Panc1 (cell line): ENCODE measurements at regions not wholly inside any gene's neighbourhood (a gene's known extent, or its start where the extent isn't known, plus 50 kb on each side); places are given as distances from the start of the nearest gene placed in this dataset.

Source experiments
- ATAC-seq: fragments of 200-7000 bp; cut with Tn5 transposase; 2 replicates; pipeline ENCODE4 v1.9.1; 2020; ENCODE audit warnings: mild to moderate bottlenecking, moderate library complexity
- BruUV-seq: library from RNA; stranded (reverse); fragments of 400-500 nt; replicated peaks from 2 replicates; lab custom pipeline; 2021; lab: Mats Ljungman, UMichigan
- CTCF ChIA-PET: fragments of 300-600 bp; sonication (Branson Sonifier 250); formaldehyde crosslinking; loops from one replicate; lab custom pipeline; 2022; ENCODE audit warnings: antibody characterized with exemption; lab: Charles Lee
- POLR2A ChIA-PET: fragments of 300-600 bp; sonication (Branson Sonifier 250); formaldehyde crosslinking; loops from one replicate; lab custom pipeline; 2022; ENCODE audit warnings: antibody characterized with exemption; lab: Charles Lee
- DNase-seq: peaks from one replicate; pipeline ENCODE4 v3.0.0-alpha.2; 2010; ENCODE audit warnings: low read depth, low spot score
- H3K27ac ChIP-seq: 2 replicates; pipeline ENCODE4 v1.5.1; 2011; ENCODE audit warnings: mild to moderate bottlenecking, low read length, inconsistent platforms
- H3K27me3 ChIP-seq: fragments of 200-500 bp; sonication (Bioruptor generic); 2 replicates; pipeline ENCODE4 v1.6.0; 2014; ENCODE audit warnings: low read length, inconsistent platforms; ENCODE audit not compliant: control insufficient read depth, insufficient read depth
- H3K36me3 ChIP-seq: fragments of 200-500 bp; sonication (Bioruptor generic); 2 replicates; pipeline ENCODE4 v1.5.1; 2014; ENCODE audit warnings: inconsistent platforms, mild to moderate bottlenecking, low read length, moderate library complexity; ENCODE audit not compliant: control insufficient read depth, insufficient read depth
- H3K4me1 ChIP-seq: 2 replicates; pipeline ENCODE4 v1.5.1; 2011; ENCODE audit warnings: inconsistent platforms, mild to moderate bottlenecking, low read length, moderate library complexity; ENCODE audit not compliant: control insufficient read depth, insufficient read depth
- H3K4me3 ChIP-seq, 2 experiments: 2 replicates each; pipeline ENCODE4 v1.5.1; 2011 to 2012; ENCODE audit warnings: low read depth in 2 of 2, low read length in 2 of 2, mild to moderate bottlenecking in 2 of 2, inconsistent platforms in 1 of 2, moderate library complexity in 1 of 2
- H3K9me3 ChIP-seq: fragments of 200-500 bp; sonication (Bioruptor generic); 2 replicates; pipeline ENCODE4 v1.5.1; 2014; ENCODE audit warnings: low read depth, mild to moderate bottlenecking, inconsistent platforms, low read length, moderate library complexity; ENCODE audit not compliant: control insufficient read depth, insufficient read depth
- POLR2AphosphoS5 ChIP-seq: IDR thresholded peaks from 2 replicates; pipeline ENCODE4 v1.6.1; 2012; ENCODE audit warnings: mild to moderate bottlenecking, low read depth, low read length, moderate library complexity
- SIN3A ChIP-seq: IDR thresholded peaks from 2 replicates; pipeline ENCODE4 v1.6.1; 2012; ENCODE audit warnings: low read depth, mild to moderate bottlenecking, low read length, moderate library complexity, borderline replicate concordance; ENCODE audit not compliant: insufficient read depth
- TCF7L2 ChIP-seq: IDR thresholded peaks from 2 replicates; pipeline ENCODE4 v1.6.1; 2011; ENCODE audit warnings: mild to moderate bottlenecking, low read depth, low read length, inconsistent platforms
- in situ Hi-C: cut with HindIII; loops from 2 replicates; pipeline ENCODE4 v1.10.0; 2016; ENCODE audit warnings: low sequenced_read_pairs, low pct_unique_long_range_greater_than_20kb
- intact Hi-C: fragments of 100-400 bp; cut with micrococcal nuclease; formaldehyde crosslinking; loops from one replicate; pipeline ENCODE4 v1.10.0; 2022; ENCODE audit not compliant: unreplicated experiment
- TF ChIP-seq, protein P1 (sequence below): fragments of 450-650 bp; IDR thresholded peaks from 2 replicates; pipeline ENCODE4 v1.5.1; 2017; ENCODE audit warnings: mild to moderate bottlenecking
- TF ChIP-seq, protein P2 (sequence below), 2 experiments: IDR thresholded peaks; 2 replicates each; pipeline ENCODE4 v1.6.1; 2011 to 2012; ENCODE audit warnings: low read depth in 2 of 2, control low read depth in 1 of 2, low read length in 1 of 2, mild to moderate bottlenecking in 1 of 2, moderate library complexity in 1 of 2; ENCODE audit not compliant: insufficient read depth in 1 of 2

DNA sequence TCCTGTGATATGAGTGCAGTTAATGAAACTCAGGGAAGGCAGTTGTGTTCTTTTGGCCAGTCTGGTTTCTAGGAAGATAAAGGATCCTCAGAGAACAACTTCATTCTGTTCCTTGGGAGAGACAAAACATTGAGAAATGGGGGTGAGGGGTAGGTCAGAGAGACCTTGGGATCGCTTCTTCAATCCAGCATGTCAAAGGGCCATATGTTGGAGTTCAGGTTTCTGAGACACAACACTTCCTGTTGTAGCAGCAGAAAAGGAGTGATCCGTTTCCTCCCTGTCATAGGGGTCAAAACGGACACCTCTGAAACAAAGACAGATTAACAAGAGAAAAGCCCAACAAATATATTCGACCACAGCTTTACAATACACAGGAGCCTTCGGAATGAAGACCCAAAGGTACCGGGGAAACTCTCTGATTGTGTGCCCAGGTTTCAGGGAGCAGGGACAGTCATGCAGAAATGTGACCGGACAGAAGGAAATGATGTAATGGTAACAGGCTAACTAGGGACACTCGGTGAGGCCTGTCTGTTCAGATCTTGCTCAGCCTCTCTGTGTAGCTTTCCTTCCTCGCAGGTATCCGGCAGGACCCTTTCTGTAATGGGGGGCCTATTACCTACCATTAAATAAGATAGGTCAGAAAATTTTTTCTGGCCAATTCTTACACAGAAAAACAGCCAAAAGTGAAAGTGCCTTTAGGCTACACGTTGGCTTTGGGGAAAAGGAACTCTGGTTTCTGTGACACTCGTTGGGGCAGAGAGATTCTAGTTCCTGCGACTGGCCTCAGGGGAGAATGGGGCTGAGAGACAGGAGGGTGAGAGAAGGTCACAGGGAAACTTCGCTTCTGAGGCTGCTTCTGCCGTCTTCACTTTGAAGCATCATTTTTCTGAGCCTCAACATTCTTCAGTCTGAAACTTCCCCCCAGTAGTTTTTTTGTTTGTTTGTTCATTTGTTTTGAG is 103.3 kb upstream of the TLR3 start:
- no peaks in the 10 kb centered on the region for H3K9me3 ChIP-seq
- intact Hi-C loops (no loop called here), in situ Hi-C loops (no loop called here)
- ATAC-seq: no peak
- no peak overlapping the region for H3K27ac ChIP-seq
- ChIA-PET POLR2A (interaction anchor here (0.6 kb wide), 1 partner anchor 398 kb away, joined by 10 read pairs; no protein-coding TSS in a partner anchor), CTCF (no interaction called here)
- no TSS peak for BruUV-seq
- TF ChIP-seq SIN3A (no peak), POLR2AphosphoS5 (no peak), TCF7L2 (no peak)
- TF ChIP-seq, protein P1, sequence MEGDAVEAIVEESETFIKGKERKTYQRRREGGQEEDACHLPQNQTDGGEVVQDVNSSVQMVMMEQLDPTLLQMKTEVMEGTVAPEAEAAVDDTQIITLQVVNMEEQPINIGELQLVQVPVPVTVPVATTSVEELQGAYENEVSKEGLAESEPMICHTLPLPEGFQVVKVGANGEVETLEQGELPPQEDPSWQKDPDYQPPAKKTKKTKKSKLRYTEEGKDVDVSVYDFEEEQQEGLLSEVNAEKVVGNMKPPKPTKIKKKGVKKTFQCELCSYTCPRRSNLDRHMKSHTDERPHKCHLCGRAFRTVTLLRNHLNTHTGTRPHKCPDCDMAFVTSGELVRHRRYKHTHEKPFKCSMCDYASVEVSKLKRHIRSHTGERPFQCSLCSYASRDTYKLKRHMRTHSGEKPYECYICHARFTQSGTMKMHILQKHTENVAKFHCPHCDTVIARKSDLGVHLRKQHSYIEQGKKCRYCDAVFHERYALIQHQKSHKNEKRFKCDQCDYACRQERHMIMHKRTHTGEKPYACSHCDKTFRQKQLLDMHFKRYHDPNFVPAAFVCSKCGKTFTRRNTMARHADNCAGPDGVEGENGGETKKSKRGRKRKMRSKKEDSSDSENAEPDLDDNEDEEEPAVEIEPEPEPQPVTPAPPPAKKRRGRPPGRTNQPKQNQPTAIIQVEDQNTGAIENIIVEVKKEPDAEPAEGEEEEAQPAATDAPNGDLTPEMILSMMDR: no peak
- TF ChIP-seq, protein P2, sequence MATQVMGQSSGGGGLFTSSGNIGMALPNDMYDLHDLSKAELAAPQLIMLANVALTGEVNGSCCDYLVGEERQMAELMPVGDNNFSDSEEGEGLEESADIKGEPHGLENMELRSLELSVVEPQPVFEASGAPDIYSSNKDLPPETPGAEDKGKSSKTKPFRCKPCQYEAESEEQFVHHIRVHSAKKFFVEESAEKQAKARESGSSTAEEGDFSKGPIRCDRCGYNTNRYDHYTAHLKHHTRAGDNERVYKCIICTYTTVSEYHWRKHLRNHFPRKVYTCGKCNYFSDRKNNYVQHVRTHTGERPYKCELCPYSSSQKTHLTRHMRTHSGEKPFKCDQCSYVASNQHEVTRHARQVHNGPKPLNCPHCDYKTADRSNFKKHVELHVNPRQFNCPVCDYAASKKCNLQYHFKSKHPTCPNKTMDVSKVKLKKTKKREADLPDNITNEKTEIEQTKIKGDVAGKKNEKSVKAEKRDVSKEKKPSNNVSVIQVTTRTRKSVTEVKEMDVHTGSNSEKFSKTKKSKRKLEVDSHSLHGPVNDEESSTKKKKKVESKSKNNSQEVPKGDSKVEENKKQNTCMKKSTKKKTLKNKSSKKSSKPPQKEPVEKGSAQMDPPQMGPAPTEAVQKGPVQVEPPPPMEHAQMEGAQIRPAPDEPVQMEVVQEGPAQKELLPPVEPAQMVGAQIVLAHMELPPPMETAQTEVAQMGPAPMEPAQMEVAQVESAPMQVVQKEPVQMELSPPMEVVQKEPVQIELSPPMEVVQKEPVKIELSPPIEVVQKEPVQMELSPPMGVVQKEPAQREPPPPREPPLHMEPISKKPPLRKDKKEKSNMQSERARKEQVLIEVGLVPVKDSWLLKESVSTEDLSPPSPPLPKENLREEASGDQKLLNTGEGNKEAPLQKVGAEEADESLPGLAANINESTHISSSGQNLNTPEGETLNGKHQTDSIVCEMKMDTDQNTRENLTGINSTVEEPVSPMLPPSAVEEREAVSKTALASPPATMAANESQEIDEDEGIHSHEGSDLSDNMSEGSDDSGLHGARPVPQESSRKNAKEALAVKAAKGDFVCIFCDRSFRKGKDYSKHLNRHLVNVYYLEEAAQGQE (IDR thresholded peaks at IDR 0.05; ENCODE audit: insufficient read depth in 1 of 2, low read depth in 2 of 2, low read length in 1 of 2): no peak
- no peak overlapping the region for H3K4me3 ChIP-seq
- H3K36me3 ChIP-seq: no peaks in the 10 kb centered on the region
- no peaks in the 10 kb centered on the region for H3K27me3 ChIP-seq
- H3K4me1 ChIP-seq: no peaks in the 10 kb centered on the region
- no peak for DNase-seq

DNA sequence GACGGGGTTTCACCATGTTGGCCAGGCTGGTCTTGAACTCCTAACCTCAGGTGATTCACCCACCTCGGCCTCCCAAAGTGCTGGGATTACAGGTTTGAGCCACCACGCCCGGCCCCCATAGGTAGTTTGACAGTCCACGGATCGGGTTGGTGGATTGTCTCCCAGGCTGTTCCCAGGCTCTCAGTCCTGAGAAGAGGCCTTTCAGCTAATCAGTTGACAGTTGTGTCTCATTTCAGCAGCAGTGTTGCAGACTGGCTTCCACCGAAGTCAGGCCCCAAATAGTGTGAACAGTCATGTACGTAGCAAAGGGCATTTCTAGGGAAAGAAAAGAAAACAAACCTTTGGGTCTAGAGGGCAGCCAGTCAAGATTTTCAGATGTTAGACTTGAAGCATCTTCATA is 102.4 kb upstream of the TLR3 start:
- TF ChIP-seq, protein P2 (IDR thresholded peaks at IDR 0.05; ENCODE audit: insufficient read depth in 1 of 2, low read depth in 2 of 2, low read length in 1 of 2): no peak
- TF ChIP-seq POLR2AphosphoS5: no peak
- TF ChIP-seq SIN3A: no peak
- Histone ChIP-seq H3K27ac (no peak overlapping the region), H3K4me3 (no peak overlapping the region), H3K36me3 (no peaks in the 10 kb centered on the region), H3K27me3 (no peaks in the 10 kb centered on the region), H3K9me3 (no peaks in the 10 kb centered on the region), H3K4me1 (no peaks in the 10 kb centered on the region)
- POLR2A ChIA-PET: no interaction called here
- in situ Hi-C loops: no loop called here
- DNase-seq (no peak), ATAC-seq (no peak)
- intact Hi-C loops: no loop called here
- CTCF ChIA-PET: no interaction called here
- BruUV-seq: no TSS peak
